Hepatocyte (in vitro differentiated cells): ENCODE measurements at regions not wholly inside any gene's neighbourhood (a gene's known extent, or its start where the extent isn't known, plus 50 kb on each side); places are given as distances from the start of the nearest gene placed in this dataset.

Experiments used
- DNase-seq: peaks from one replicate; pipeline ENCODE4 v3.0.0-alpha.2; 2016; ENCODE audit warnings: low spot score
- H2AFZ ChIP-seq: fragments of 200-600 bp; sonication (generic); 2 replicates; pipeline ENCODE4 v1.6.0; 2016; ENCODE audit warnings: antibody characterized with exemption, mild to moderate bottlenecking
- H3K27ac ChIP-seq: fragments of 200-600 bp; sonication (generic); 2 replicates; pipeline ENCODE4 v1.5.1; 2016; ENCODE audit warnings: mild to moderate bottlenecking
- H3K27me3 ChIP-seq: fragments of 200-600 bp; sonication (generic); 2 replicates; pipeline ENCODE4 v1.6.1; 2016
- H3K36me3 ChIP-seq: fragments of 200-600 bp; sonication (generic); replicated peaks from 2 replicates; pipeline ENCODE4 v1.5.1; 2016; ENCODE audit warnings: low read depth; ENCODE audit not compliant: insufficient read depth
- H3K4me1 ChIP-seq: fragments of 200-600 bp; sonication (generic); 2 replicates; pipeline ENCODE4 v1.5.1; 2016; ENCODE audit warnings: mild to moderate bottlenecking, moderate library complexity; ENCODE audit not compliant: insufficient read depth
- H3K4me2 ChIP-seq: fragments of 200-600 bp; sonication (generic); 2 replicates; pipeline ENCODE4 v1.6.0; 2016
- H3K4me3 ChIP-seq: fragments of 200-600 bp; sonication (generic); 2 replicates; pipeline ENCODE4 v1.5.1; 2016; ENCODE audit warnings: mild to moderate bottlenecking
- H3K79me2 ChIP-seq: fragments of 200-600 bp; sonication (generic); 2 replicates; pipeline ENCODE4 v1.6.0; 2017; ENCODE audit warnings: mild to moderate bottlenecking
- H3K9me2 ChIP-seq: fragments of 200-600 bp; sonication (generic); replicated peaks from 2 replicates; pipeline ENCODE4 v1.6.0; 2017; ENCODE audit warnings: mild to moderate bottlenecking; ENCODE audit not compliant: insufficient read depth
- H3K9me3 ChIP-seq: fragments of 200-600 bp; sonication (generic); 2 replicates; pipeline ENCODE4 v1.5.1; 2016; ENCODE audit warnings: low read depth, mild to moderate bottlenecking
- H4K20me1 ChIP-seq: fragments of 200-600 bp; sonication (generic); 2 replicates; pipeline ENCODE4 v1.6.0; 2016; ENCODE audit warnings: mild to moderate bottlenecking; ENCODE audit not compliant: insufficient read depth, poor library complexity, severe bottlenecking
- CTCF ChIP-seq: fragments of 200-600 bp; sonication (generic); IDR thresholded peaks from 2 replicates; pipeline ENCODE4 v1.5.1; 2016; ENCODE audit warnings: antibody characterized with exemption, mild to moderate bottlenecking; ENCODE audit not compliant: poor library complexity
- EZH2 ChIP-seq: fragments of 200-600 bp; sonication (generic); IDR thresholded peaks from 2 replicates; pipeline ENCODE4 v1.6.1; 2016; ENCODE audit warnings: antibody characterized with exemption, mild to moderate bottlenecking, borderline replicate concordance
- EZH2phosphoT487 ChIP-seq: fragments of 200-600 bp; sonication (generic); IDR thresholded peaks from one replicate; pipeline ENCODE4 v1.6.1; 2018; ENCODE audit warnings: antibody characterized with exemption, mild to moderate bottlenecking, low read depth, moderate library complexity; ENCODE audit not compliant: unreplicated experiment, severe bottlenecking
- WGBS: methylation state at CpG from one replicate; pipeline ENCODE4 v1.1.6; 2016; ENCODE audit warnings: low lambda C conversion rate; ENCODE audit errors: missing lambda C conversion rate; 5-methylcytosine and 5-hydroxymethylcytosine counted together

- H3K27ac ChIP-seq = no peak overlapping the region
- H3K9me3 ChIP-seq = no peaks in the 10 kb centered on the region
- H3K4me2 ChIP-seq = no peak overlapping the region
- H3K4me3 ChIP-seq = no peak overlapping the region
- H4K20me1 ChIP-seq = no peaks in the 10 kb centered on the region
- H3K36me3 ChIP-seq = no peaks in the 10 kb centered on the region
- WGBS = 70% methylated on average over 1 of the region's 1 CpG
- H2AFZ ChIP-seq = no peak overlapping the region
- no peak for TF ChIP-seq CTCF
- no peak for TF ChIP-seq EZH2phosphoT487
- TF ChIP-seq EZH2 = no peak
- H3K27me3 ChIP-seq = no peaks in the 10 kb centered on the region
- H3K4me1 ChIP-seq = no peaks in the 10 kb centered on the region
- no peaks in the 10 kb centered on the region for H3K79me2 ChIP-seq
- H3K9me2 ChIP-seq = no peaks in the 10 kb centered on the region
- DNase-seq = no peak
Observed at GRCh38 chr12:20967756-20968155, 157.3 kb downstream of the SLCO1B3 start.

- no peaks in the 10 kb centered on the region for H4K20me1 ChIP-seq
- H3K36me3 ChIP-seq = no peaks in the 10 kb centered on the region
- no peaks in the 10 kb centered on the region for H3K79me2 ChIP-seq
- no peak overlapping the region for H3K4me3 ChIP-seq
- no peaks in the 10 kb centered on the region for H3K9me2 ChIP-seq
- H3K9me3 ChIP-seq = no peaks in the 10 kb centered on the region
- H3K27me3 ChIP-seq = no peaks in the 10 kb centered on the region
- H3K4me2 ChIP-seq = no peak overlapping the region
- no peak for TF ChIP-seq CTCF
- TF ChIP-seq EZH2phosphoT487 = no peak
- TF ChIP-seq EZH2 = no peak
- H3K27ac ChIP-seq = no peak overlapping the region
- no peak overlapping the region for H2AFZ ChIP-seq
- H3K4me1 ChIP-seq = no peaks in the 10 kb centered on the region
- WGBS = 76% methylated on average over 4 of the region's 4 CpGs
- no peak for DNase-seq
Observed at GRCh38 chr12:20969766-20970165, 159.3 kb downstream of the SLCO1B3 start.

- Histone ChIP-seq H3K27me3 (no peaks in the 10 kb centered on the region), H3K27ac (no peak overlapping the region), H3K9me3 (no peaks in the 10 kb centered on the region), H3K4me3 (no peak overlapping the region), H3K36me3 (no peaks in the 10 kb centered on the region), H3K9me2 (no peaks in the 10 kb centered on the region), H3K79me2 (no peaks in the 10 kb centered on the region), H3K4me2 (no peak overlapping the region), H3K4me1 (no peaks in the 10 kb centered on the region), H4K20me1 (no peaks in the 10 kb centered on the region), H2AFZ (no peak overlapping the region)
- 83% methylated on average over 1 of the region's 1 CpG for WGBS
- TF ChIP-seq EZH2phosphoT487 = no peak
- TF ChIP-seq CTCF = no peak
- no peak for TF ChIP-seq EZH2
- DNase-seq = no peak
Observed at GRCh38 chr12:20985399-20985798, 145.6 kb upstream of the SLCO1B1 start.

GRCh38 chr12:21001778-21002177, 129.2 kb upstream of the SLCO1B1 start:
- H3K27ac ChIP-seq = no peak overlapping the region
- WGBS = 78% methylated on average over 2 of the region's 2 CpGs

More at GRCh38 chr12:21001778-21002177, 129.2 kb upstream of the SLCO1B1 start:
- no peaks in the 10 kb centered on the region for H3K4me1 ChIP-seq
- no peak overlapping the region for H3K4me2 ChIP-seq
- no peak overlapping the region for H2AFZ ChIP-seq
- TF ChIP-seq EZH2phosphoT487 (no peak), EZH2 (no peak), CTCF (no peak)
- no peaks in the 10 kb centered on the region for H3K9me3 ChIP-seq
- no peaks in the 10 kb centered on the region for H3K79me2 ChIP-seq
- no peaks in the 10 kb centered on the region for H3K36me3 ChIP-seq
- no peaks in the 10 kb centered on the region for H4K20me1 ChIP-seq
- H3K4me3 ChIP-seq = no peak overlapping the region
- DNase-seq = no peak
- H3K9me2 ChIP-seq = no peaks in the 10 kb centered on the region
- no peaks in the 10 kb centered on the region for H3K27me3 ChIP-seq
